Astrocyte of the spinal cord (primary cell): ENCODE measurements at regions not wholly inside any gene's neighbourhood (a gene's known extent, or its start where the extent isn't known, plus 50 kb on each side); places are given as distances from the start of the nearest gene placed in this dataset.

Source experiments
- DNase-seq: peaks from one replicate; pipeline ENCODE4 v3.0.0; 2011; ENCODE audit warnings: low read depth, low spot score
- H3K4me3 ChIP-seq: 2 replicates; pipeline ENCODE4 v1.5.1; 2011; ENCODE audit warnings: low read depth, mild to moderate bottlenecking, low read length, moderate library complexity
- CTCF ChIP-seq: IDR thresholded peaks from 2 replicates; pipeline ENCODE4 v1.5.1; 2012; ENCODE audit warnings: low read depth, mild to moderate bottlenecking, low read length, inconsistent platforms
- in situ Hi-C: cut with HindIII; loops from 2 replicates; pipeline ENCODE4 v1.10.0; 2017; ENCODE audit warnings: low sequenced_read_pairs

GRCh38 chr19:32177686-32178085 is 167.7 kb upstream of the ZNF507 start:
- in situ Hi-C loops, result no loop called here
- no peak overlapping the region for H3K4me3 ChIP-seq
- DNase-seq, result no peak
- TF ChIP-seq CTCF, result no peak

- no peak for DNase-seq
- H3K4me3 ChIP-seq, result no peak overlapping the region
- in situ Hi-C loops, result no loop called here
- TF ChIP-seq CTCF, result no peak
Observed at GRCh38 chr19:32178401-32178800, 167.0 kb upstream of the ZNF507 start.

GRCh38 chr19:32178956-32179355 is 166.5 kb upstream of the ZNF507 start:
- no peak for TF ChIP-seq CTCF
- in situ Hi-C loops, result no loop called here
- no peak overlapping the region for H3K4me3 ChIP-seq

GRCh38 chr19:32181216-32181920 is 164.0 kb upstream of the ZNF507 start:
- H3K4me3 ChIP-seq, result no peak overlapping the region
- TF ChIP-seq CTCF, result no peak
- in situ Hi-C loops, result no loop called here
- DNase-seq, result no peak

More at GRCh38 chr19:32178956-32179355, 166.5 kb upstream of the ZNF507 start:
- no peak for DNase-seq

- DNase-seq, result no peak
- in situ Hi-C loops, result no loop called here
- no peak for TF ChIP-seq CTCF
- no peak overlapping the region for H3K4me3 ChIP-seq
Observed at GRCh38 chr19:32186542-32187330, 158.7 kb upstream of the ZNF507 start.

- no peak for TF ChIP-seq CTCF
- H3K4me3 ChIP-seq, result no peak overlapping the region
- no peak for DNase-seq
- in situ Hi-C loops, result no loop called here
Observed at GRCh38 chr19:32188921-32189320, 156.5 kb upstream of the ZNF507 start.
